Ishikawa (cell line): ENCODE measurements at regions not wholly inside any gene's neighbourhood (a gene's known extent, or its start where the extent isn't known, plus 50 kb on each side); places are given as distances from the start of the nearest gene placed in this dataset.

Experiments used
- CEBPB ChIP-seq: IDR thresholded peaks from 2 replicates; pipeline ENCODE4 v1.6.1; 2012
- EGR1 ChIP-seq: IDR thresholded peaks from 2 replicates; pipeline ENCODE4 v1.6.1; 2012
- EP300 ChIP-seq: IDR thresholded peaks from 2 replicates; pipeline ENCODE4 v1.6.1; 2012; ENCODE audit warnings: borderline replicate concordance
- FOXM1 ChIP-seq: IDR thresholded peaks from 2 replicates; pipeline ENCODE4 v1.6.1; 2012; ENCODE audit warnings: low read depth, borderline replicate concordance
- RAD21 ChIP-seq: IDR thresholded peaks from 2 replicates; pipeline ENCODE4 v1.6.1; 2012; ENCODE audit warnings: low read depth
- ZBTB7A ChIP-seq: IDR thresholded peaks from 2 replicates; pipeline ENCODE4 v1.6.1; 2012; ENCODE audit warnings: low read depth
- TF ChIP-seq, protein P1 (sequence below): IDR thresholded peaks from 2 replicates; pipeline ENCODE4 v1.6.1; 2012
- TF ChIP-seq, protein P2 (sequence below): IDR thresholded peaks from 2 replicates; pipeline ENCODE4 v1.6.1; 2012
- TF ChIP-seq, protein P3 (sequence below): IDR thresholded peaks from 2 replicates; pipeline ENCODE4 v1.6.1; 2012; ENCODE audit warnings: low read depth, mild to moderate bottlenecking

DNA sequence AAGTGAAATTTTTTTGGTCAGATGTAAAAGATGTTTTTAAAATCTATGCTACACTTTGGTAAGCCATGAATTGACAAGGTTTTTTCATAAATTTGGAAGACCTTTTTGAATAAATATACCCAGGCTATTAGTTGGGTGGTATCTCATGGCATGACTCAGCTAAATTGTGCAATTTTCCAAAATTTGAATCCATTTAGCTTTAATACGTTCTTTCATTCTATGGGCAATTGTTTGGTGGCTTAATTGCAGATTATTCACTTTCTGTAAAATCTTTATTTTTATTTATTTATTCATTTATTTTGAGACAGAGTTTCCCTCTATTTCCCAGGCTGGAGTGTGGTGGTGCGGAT is 82.8 kb upstream of the TNRC6A start:
- TF ChIP-seq, protein P1, sequence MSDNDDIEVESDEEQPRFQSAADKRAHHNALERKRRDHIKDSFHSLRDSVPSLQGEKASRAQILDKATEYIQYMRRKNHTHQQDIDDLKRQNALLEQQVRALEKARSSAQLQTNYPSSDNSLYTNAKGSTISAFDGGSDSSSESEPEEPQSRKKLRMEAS: no peak
- TF ChIP-seq CEBPB (no peak), RAD21 (no peak), FOXM1 (no peak), ZBTB7A (no peak), EGR1 (no peak), EP300 (no peak)
- TF ChIP-seq, protein P2, sequence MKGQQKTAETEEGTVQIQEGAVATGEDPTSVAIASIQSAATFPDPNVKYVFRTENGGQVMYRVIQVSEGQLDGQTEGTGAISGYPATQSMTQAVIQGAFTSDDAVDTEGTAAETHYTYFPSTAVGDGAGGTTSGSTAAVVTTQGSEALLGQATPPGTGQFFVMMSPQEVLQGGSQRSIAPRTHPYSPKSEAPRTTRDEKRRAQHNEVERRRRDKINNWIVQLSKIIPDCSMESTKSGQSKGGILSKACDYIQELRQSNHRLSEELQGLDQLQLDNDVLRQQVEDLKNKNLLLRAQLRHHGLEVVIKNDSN: no peak
- TF ChIP-seq, protein P3, sequence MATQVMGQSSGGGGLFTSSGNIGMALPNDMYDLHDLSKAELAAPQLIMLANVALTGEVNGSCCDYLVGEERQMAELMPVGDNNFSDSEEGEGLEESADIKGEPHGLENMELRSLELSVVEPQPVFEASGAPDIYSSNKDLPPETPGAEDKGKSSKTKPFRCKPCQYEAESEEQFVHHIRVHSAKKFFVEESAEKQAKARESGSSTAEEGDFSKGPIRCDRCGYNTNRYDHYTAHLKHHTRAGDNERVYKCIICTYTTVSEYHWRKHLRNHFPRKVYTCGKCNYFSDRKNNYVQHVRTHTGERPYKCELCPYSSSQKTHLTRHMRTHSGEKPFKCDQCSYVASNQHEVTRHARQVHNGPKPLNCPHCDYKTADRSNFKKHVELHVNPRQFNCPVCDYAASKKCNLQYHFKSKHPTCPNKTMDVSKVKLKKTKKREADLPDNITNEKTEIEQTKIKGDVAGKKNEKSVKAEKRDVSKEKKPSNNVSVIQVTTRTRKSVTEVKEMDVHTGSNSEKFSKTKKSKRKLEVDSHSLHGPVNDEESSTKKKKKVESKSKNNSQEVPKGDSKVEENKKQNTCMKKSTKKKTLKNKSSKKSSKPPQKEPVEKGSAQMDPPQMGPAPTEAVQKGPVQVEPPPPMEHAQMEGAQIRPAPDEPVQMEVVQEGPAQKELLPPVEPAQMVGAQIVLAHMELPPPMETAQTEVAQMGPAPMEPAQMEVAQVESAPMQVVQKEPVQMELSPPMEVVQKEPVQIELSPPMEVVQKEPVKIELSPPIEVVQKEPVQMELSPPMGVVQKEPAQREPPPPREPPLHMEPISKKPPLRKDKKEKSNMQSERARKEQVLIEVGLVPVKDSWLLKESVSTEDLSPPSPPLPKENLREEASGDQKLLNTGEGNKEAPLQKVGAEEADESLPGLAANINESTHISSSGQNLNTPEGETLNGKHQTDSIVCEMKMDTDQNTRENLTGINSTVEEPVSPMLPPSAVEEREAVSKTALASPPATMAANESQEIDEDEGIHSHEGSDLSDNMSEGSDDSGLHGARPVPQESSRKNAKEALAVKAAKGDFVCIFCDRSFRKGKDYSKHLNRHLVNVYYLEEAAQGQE: no peak
